Upper lobe of left lung (tissue), 6 donors: ENCODE measurements at regions not wholly inside any gene's neighbourhood (a gene's known extent, or its start where the extent isn't known, plus 50 kb on each side); places are given as distances from the start of the nearest gene placed in this dataset.
"Not testable (repeated sequence)": the region's sequence is repeated elsewhere in the genome, so short reads cannot be mapped to it uniquely, and the experiment has no call there.

ENCODE experiments used
- ATAC-seq, 2 donors: fragments of 200-7000 bp; cut with Tn5 transposase; one replicate each; pipeline ENCODE4 v1.9.1; 2022; ENCODE audit warnings: mild to moderate bottlenecking in 2 of 2, moderate library complexity in 2 of 2; ENCODE audit not compliant: low FRiP score in 2 of 2
- DNase-seq, 2 donors: peaks; one replicate each; pipeline ENCODE4 v3.0.0-alpha.2; 2019 to 2020
- H3K27ac ChIP-seq, 4 donors: fragments of 200-600 bp; sonication (generic); one replicate each; pipeline ENCODE4 v1.5.1; 2016 to 2019
- H3K27me3 ChIP-seq, 4 donors: fragments of 200-600 bp; sonication (generic); one replicate each; pipeline ENCODE4 v1.5.1; 2017 to 2019
- H3K36me3 ChIP-seq, 4 donors: fragments of 200-600 bp; sonication (generic); one replicate each; pipeline ENCODE4 v1.5.1; 2016 to 2019
- H3K4me1 ChIP-seq, 4 donors: fragments of 200-600 bp; sonication (generic); one replicate each; pipeline ENCODE4 v1.5.1; 2018 to 2019
- H3K4me3 ChIP-seq, 4 donors: fragments of 200-600 bp; sonication (generic); one replicate each; pipeline ENCODE4 v1.5.1; 2017 to 2019; ENCODE audit warnings: mild to moderate bottlenecking in 2 of 4, moderate library complexity in 1 of 4
- H3K9me3 ChIP-seq, 4 donors: fragments of 200-600 bp; sonication (generic); one replicate each; pipeline ENCODE4 v1.5.1; 2018 to 2019
- CTCF ChIP-seq, 6 experiments: fragments of 450-650 bp in 4 of 6; fragments of 200-600 bp in 2 of 6; sonication (generic) in 2 of 6; IDR thresholded peaks; one replicate each; pipeline ENCODE4 v1.5.1; 2016 to 2019; ENCODE audit warnings: antibody characterized with exemption in 6 of 6
- EP300 ChIP-seq, 4 donors: sonication (generic); formaldehyde crosslinking; IDR thresholded peaks; one replicate each; pipeline ENCODE4 v1.5.1; 2017; ENCODE audit warnings: antibody characterized with exemption in 4 of 4, control low read depth in 2 of 4
- POLR2A ChIP-seq, 4 donors: fragments of 450-650 bp; IDR thresholded peaks; one replicate each; pipeline ENCODE4 v1.5.1; 2016 to 2017; ENCODE audit warnings: antibody characterized with exemption in 4 of 4, mild to moderate bottlenecking in 2 of 4
- POLR2AphosphoS5 ChIP-seq, 2 donors: sonication (generic); formaldehyde crosslinking; IDR thresholded peaks; one replicate each; pipeline ENCODE4 v1.5.1; 2017; ENCODE audit warnings: antibody characterized with exemption in 2 of 2
- WGBS, 2 donors: methylation state at CpG; one replicate each; pipeline ENCODE4 v1.1.5; 2017 to 2018; 5-methylcytosine and 5-hydroxymethylcytosine counted together
- donor health status: DM: no; HTN: no; CAD: no; lungs with moderate emphysema.
- donor health status: DM: no; HTN: yes; CAD: no; lungs with severe emphysema.

- H3K9me3 ChIP-seq = no peaks in the 10 kb centered on the region
- 60 to 68% methylated on average over 11 of the region's 11 CpGs for WGBS, 2 donors
- H3K27me3 ChIP-seq = no peaks in the 10 kb centered on the region
- no peak for TF ChIP-seq POLR2AphosphoS5 (IDR thresholded peaks at IDR 0.05)
- TF ChIP-seq CTCF (IDR thresholded peaks at IDR 0.05) = no peak
- H3K4me1 ChIP-seq = no peaks in the 10 kb centered on the region
- H3K27ac ChIP-seq = no peak overlapping the region
- H3K4me3 ChIP-seq = no peak overlapping the region
- no peak for DNase-seq
- no peak for ATAC-seq
- no peaks in the 10 kb centered on the region for H3K36me3 ChIP-seq
Observed at GRCh38 chr6:146984251-146984924, 219.8 kb upstream of the STXBP5 start.

DNA sequence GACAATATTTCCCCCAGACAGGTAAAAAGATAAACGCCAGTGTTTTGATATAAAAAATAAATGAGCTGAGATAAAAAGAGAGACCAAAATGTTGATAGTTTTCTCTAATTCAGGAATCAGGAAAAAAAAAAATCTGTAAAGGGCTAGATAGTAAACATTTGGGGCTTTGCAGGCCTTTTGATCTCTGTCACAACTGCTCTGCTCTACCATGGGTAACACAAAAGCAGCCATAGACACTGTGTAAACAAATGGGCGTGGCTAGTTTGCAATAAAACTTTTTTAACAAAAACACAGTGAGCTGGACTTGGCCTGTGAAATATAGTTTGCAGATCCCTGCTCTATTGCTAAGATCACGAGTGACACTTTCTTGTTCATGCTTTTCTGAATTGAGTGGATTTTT lies 219.1 kb upstream of the STXBP5 start:
- TF ChIP-seq CTCF (IDR thresholded peaks at IDR 0.05) = no peak
- TF ChIP-seq POLR2AphosphoS5 (IDR thresholded peaks at IDR 0.05) = no peak
- TF ChIP-seq POLR2A (IDR thresholded peaks at IDR 0.05) = no peak
- no peak for TF ChIP-seq EP300 (IDR thresholded peaks at IDR 0.05)
- peak in 1 of 2 donors; percentile 32 for ATAC-seq
- H3K4me1 ChIP-seq = no peaks in the 10 kb centered on the region
- 41 to 45% methylated on average over 3 of the region's 3 CpGs for WGBS, 2 donors
- H3K27ac ChIP-seq = no peak overlapping the region
- no peak overlapping the region for H3K4me3 ChIP-seq
- no peaks in the 10 kb centered on the region for H3K9me3 ChIP-seq
- no peak for DNase-seq
- H3K36me3 ChIP-seq = no peaks in the 10 kb centered on the region
- H3K27me3 ChIP-seq = no peaks in the 10 kb centered on the region

DNA sequence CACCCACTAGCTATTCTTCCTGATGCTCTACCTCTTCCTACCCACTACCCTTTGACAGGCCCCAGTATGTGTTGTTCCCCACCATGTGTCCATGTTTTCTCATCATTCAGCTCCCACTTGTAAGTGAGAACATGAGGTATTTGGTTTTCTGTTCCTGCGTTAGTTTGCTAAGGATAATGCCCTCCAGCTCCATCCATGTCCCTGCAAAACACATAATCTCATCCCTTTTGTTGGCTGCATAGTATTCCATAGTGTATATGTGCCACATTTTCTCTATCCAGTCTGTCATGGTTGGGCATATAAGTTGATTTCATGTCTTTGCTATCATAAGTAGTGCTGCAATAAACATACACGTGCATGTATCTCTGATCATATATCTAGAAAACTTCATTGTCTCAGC lies 218.3 kb upstream of the STXBP5 start:
- no peaks in the 10 kb centered on the region for H3K36me3 ChIP-seq
- H3K4me3 ChIP-seq = no peak overlapping the region
- no peak for ATAC-seq
- DNase-seq = no peak
- H3K9me3 ChIP-seq = no peaks in the 10 kb centered on the region
- WGBS, 2 donors = 98% methylated on average over 2 of the region's 2 CpGs
- no peaks in the 10 kb centered on the region for H3K27me3 ChIP-seq
- no peak overlapping the region for H3K27ac ChIP-seq
- H3K4me1 ChIP-seq = no peaks in the 10 kb centered on the region
- no peak for TF ChIP-seq POLR2A (IDR thresholded peaks at IDR 0.05)

DNA sequence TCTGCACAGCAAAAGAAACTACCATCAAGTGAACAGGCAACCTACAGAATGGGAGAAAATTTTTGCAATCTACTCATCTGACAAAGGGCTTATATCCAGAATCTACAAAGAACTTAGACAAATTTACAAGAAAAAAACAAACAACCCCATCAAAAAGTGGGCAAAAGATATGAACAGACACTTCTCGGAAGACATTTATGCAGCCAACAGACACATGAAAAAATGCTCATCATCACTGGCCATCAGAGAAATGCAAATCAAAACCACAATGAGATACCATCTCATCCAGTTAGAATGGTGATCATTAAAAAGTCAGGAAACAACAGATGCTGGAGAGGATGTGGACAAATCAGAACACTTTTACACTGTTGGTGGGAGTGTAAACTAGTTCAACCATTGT lies 216.3 kb upstream of the STXBP5 start:
- WGBS, 2 donors = 97 to 100% methylated on average over 1 of the region's 1 CpG

DNA sequence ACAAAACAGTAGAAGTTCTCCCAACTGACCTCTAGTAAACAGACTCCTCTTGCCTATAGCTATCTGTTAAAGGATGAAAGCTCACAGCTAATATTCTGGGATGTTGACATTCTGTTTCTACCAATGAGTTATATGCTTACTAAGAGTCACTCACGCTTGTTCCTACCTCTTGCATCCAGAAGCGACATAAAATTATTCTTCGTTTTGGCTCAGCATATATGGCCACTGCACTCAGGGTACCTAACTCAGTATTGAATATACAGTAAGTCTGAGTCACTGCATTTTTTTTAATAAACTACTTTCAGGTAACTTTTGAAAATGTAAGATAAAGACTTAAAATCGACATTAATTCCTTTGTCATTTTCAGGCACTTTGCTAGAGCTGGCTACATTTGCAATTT lies 214.4 kb upstream of the STXBP5 start:
- TF ChIP-seq EP300 (IDR thresholded peaks at IDR 0.05) = no peak
- no peak for TF ChIP-seq CTCF (IDR thresholded peaks at IDR 0.05)
- no peak for TF ChIP-seq POLR2A (IDR thresholded peaks at IDR 0.05)
- no peak for TF ChIP-seq POLR2AphosphoS5 (IDR thresholded peaks at IDR 0.05)
- H3K4me3 ChIP-seq = no peak overlapping the region
- no peaks in the 10 kb centered on the region for H3K27me3 ChIP-seq
- DNase-seq = no peak
- no peaks in the 10 kb centered on the region for H3K4me1 ChIP-seq
- no peak overlapping the region for H3K27ac ChIP-seq
- 88 to 94% methylated on average over 4 of the region's 4 CpGs for WGBS, 2 donors
- ATAC-seq = no peak
- no peaks in the 10 kb centered on the region for H3K36me3 ChIP-seq
- H3K9me3 ChIP-seq = no peaks in the 10 kb centered on the region

More for the DNA sequence above, 216.3 kb upstream of the STXBP5 start:
- H3K4me3 ChIP-seq, DNase-seq, H3K36me3 ChIP-seq, ATAC-seq, H3K27me3 ChIP-seq, H3K4me1 ChIP-seq, H3K27ac ChIP-seq, H3K9me3 ChIP-seq: not testable (repeated sequence)

GRCh38 chr6:146990284-146990683 lies 213.9 kb upstream of the STXBP5 start:
- Histone ChIP-seq H3K36me3 (no peaks in the 10 kb centered on the region), H3K27me3 (no peaks in the 10 kb centered on the region), H3K4me1 (no peaks in the 10 kb centered on the region), H3K4me3 (no peak overlapping the region), H3K27ac (no peak overlapping the region), H3K9me3 (no peaks in the 10 kb centered on the region)
- 60 to 68% methylated on average over 2 of the region's 2 CpGs for WGBS, 2 donors
- no peak for DNase-seq
- ATAC-seq = no peak
- TF ChIP-seq POLR2A (IDR thresholded peaks at IDR 0.05) (no peak), CTCF (IDR thresholded peaks at IDR 0.05) (no peak), EP300 (IDR thresholded peaks at IDR 0.05) (no peak), POLR2AphosphoS5 (IDR thresholded peaks at IDR 0.05) (no peak)
